ENCODE measurements at regions not wholly inside any gene's neighbourhood (a gene's known extent, or its start where the extent isn't known, plus 50 kb on each side); places are given as distances from the start of the nearest gene placed in this dataset.

- Histone ChIP-seq H4K20me1 (ENCODE audit: insufficient read depth, low read length) (no peaks in the 10 kb centered on the region), H3K9me3 (replicated peaks in 1 of 2; ENCODE audit: control insufficient read depth in 1 of 2, insufficient read depth in 1 of 2, low read length in 2 of 2) (no peaks in the 10 kb centered on the region), H3K79me2 (ENCODE audit: insufficient read depth, low read length) (no peaks in the 10 kb centered on the region), H3K4me3 (replicated peaks in 1 of 3; ENCODE audit: low read depth in 2 of 3, low read length in 3 of 3) (no peak overlapping the region), H3K27me3 (ENCODE audit: control insufficient read depth in 2 of 2, insufficient read depth in 2 of 2, low read length in 2 of 2) (peaks cover 0 to 7% of the 10 kb centered on the region in 2 donors), H3K27ac (ENCODE audit: low read depth in 1 of 2, low read length in 2 of 2) (no peak overlapping the region), H2AFZ (ENCODE audit: insufficient read depth, low read depth, low read length, poor library complexity, severe bottlenecking) (no peak overlapping the region), H3K36me3 (replicated peaks in 1 of 2; ENCODE audit: control insufficient read depth in 1 of 2, insufficient read depth in 2 of 2, low read length in 2 of 2) (no peaks in the 10 kb centered on the region), H3K4me1 (ENCODE audit: control insufficient read depth in 1 of 2, insufficient read depth in 2 of 2, low read length in 2 of 2) (no peaks in the 10 kb centered on the region), H3K4me2 (replicated peaks; ENCODE audit: extremely low read depth, low read length, poor library complexity, severe bottlenecking) (no peak overlapping the region), H3K9ac (ENCODE audit: insufficient read depth, low read length, poor library complexity, severe bottlenecking) (no peak overlapping the region)
- DNase-seq = no peak
- peaks cover 6 to 10% (median 8%) of the 10 kb centered on the region in 3 donors for H3K27me3 Mint-ChIP-seq (ENCODE audit: low read depth in 3 of 3)
- WGBS (ENCODE audit: insufficient coverage) = 100% methylated on average over 3 of the region's 4 CpGs
- H3K36me3 Mint-ChIP-seq = no peaks in the 10 kb centered on the region
- H3K9me3 Mint-ChIP-seq = peaks cover 0 to 2% (median 0%) of the 10 kb centered on the region in 7 donors
- H3K4me3 Mint-ChIP-seq = no peak overlapping the region
- TF ChIP-seq CTCF (IDR thresholded peaks at IDR 0.05) = no peak
- no peaks in the 10 kb centered on the region for H3K4me1 Mint-ChIP-seq
- intact Hi-C loops (cut with micrococcal nuclease) = loop anchor here in 1 of 2 donors (10.0 kb wide), 1 partner anchor 46 kb away; the partner anchor contains the start of gene MPHOSPH6
- no peak overlapping the region for H3K27ac Mint-ChIP-seq
Measured at GRCh38 chr16:82220541-82220940, 50.5 kb upstream of the MPHOSPH6 start.

Measured in CD14-positive monocyte (primary cell).